ENCODE measurements at regions not wholly inside any gene's neighbourhood (a gene's known extent, or its start where the extent isn't known, plus 50 kb on each side); places are given as distances from the start of the nearest gene placed in this dataset.

- TF ChIP-seq CTCF (conservative IDR thresholded peaks at IDR 0.05; ENCODE audit: low read length) (no peak), EZH2phosphoT487 (IDR thresholded peaks at IDR 0.05; ENCODE audit: borderline replicate concordance, low read depth, low read length) (no peak)
Observed at GRCh38 chr5:88393716-88394535, 125.3 kb upstream of the TMEM161B start.
